OCI-M2 (cell line): ENCODE measurements at regions not wholly inside any gene's neighbourhood (a gene's known extent, or its start where the extent isn't known, plus 50 kb on each side); places are given as distances from the start of the nearest gene placed in this dataset.
"Not testable (repeated sequence)": the region's sequence is repeated elsewhere in the genome, so short reads cannot be mapped to it uniquely, and the experiment has no call there.

Source experiments
- DNase-seq: peaks from one replicate; lab custom pipeline; 2025; ENCODE audit not compliant: unreplicated experiment; lab: John Stamatoyannopoulos, UW

DNA sequence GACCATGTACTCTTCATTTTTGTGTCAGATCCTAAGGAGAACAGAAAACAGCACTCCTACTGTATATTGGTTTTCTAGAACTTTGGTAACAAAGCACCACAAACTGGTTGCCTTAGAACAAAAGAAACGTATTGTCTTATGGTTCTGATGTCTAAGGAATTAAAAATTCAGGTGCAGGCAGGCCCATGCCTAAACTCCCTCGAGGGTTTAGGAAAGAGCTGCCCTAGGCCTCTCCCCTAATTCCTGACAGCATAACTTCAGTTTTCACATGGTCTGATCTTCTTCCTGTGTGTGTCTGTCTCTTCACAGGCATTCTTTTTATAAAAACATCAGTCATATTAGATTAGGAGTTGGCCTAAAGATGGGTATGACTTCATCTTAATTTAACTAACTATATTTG lies 1093.6 kb downstream of the TECRL start:
- no peak for DNase-seq

DNA sequence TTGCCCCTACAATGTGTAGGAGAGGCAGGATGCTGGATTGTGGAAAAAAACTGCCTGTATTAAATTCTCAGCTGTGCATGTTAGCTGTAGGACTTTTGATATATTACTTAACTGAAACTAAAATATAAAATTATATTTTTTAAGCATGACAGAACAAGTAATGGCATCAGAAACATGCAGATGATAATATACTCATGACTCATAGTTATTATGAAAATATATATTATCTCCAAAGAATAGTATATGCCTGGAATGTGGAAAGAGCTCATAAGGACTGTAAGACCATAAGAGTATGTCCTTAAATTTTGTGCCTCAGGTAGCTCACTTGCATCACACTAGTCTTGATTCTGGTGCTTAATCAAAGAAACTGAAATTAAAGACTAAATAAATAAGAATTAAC lies 1100.6 kb downstream of the TECRL start:
- DNase-seq = no peak

DNA sequence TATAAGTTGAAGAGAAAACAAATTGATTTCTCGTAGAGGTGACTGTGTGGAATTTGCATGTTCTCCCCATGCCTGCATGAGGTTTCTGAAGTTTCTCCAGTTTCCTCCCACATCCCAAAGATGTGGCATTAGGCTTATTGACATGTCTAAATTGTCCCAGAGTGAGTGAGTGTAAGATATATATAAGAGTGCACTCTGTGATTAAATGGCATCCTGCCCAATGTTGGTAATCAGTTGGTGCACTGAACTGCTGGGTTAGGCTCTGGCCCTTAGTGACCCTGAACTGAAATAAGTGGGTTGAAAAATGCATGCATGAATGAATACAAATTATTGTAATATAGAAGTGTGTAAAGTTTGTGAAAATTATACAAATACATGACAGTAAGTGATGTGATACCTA lies 1106.5 kb downstream of the TECRL start:
- no peak for DNase-seq

DNA sequence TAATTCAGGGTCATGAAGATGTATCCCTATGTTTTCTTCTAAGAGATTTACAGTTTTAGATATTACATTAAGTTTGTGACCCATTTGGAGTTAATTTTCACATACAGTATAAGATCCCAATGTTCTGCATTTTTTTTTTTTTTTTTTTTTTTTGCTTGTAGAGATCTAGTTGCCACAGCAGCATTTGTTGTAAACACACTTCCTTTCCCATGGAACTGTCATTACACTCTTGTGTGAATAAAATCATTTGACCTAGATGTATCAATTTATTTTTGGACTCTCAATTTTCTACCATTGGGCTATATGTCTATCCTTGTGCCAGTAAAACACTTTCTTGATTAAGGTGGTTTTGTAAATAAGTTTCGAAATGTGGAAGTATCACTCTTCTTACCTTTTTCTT lies 1107.2 kb downstream of the TECRL start:
- no peak for DNase-seq

DNA sequence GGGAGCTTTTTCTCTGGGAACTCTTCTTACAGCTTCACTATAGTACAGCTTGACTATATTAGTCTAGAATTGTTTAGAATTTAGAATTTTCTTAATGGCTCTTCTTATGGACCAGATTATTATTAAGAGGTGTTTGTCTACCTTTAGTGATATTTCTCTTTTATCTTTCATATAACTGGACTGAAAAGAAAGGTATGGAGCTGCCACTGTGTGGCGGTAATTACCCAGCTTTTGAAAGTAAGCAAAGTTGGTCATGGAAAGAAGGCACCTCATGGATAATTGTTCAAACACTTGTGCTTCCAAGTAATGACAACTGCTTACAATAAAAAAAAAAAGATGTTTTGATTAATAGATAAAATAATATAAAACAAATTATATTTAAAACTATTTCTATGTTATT lies 1112.5 kb downstream of the TECRL start:
- no peak for DNase-seq

DNA sequence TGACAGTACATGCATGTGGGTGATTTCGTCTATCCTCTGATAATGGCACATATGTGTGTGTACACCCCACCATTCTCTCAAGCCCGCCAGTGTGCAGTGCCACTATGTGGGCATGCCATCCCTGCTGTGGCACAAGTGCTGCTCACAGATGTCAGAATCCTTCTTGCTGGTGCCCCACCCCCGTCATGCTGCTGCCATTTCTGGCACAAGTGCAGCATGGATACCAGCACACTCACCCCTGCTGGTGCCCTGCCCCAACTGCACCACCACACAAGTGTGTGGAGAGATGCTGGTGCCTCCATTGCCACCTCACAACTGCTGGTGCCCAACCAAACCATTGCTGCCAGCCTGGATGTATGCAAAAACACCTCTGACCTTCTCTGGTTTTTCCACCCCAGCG lies 1133.8 kb downstream of the TECRL start:
- DNase-seq = no peak

DNA sequence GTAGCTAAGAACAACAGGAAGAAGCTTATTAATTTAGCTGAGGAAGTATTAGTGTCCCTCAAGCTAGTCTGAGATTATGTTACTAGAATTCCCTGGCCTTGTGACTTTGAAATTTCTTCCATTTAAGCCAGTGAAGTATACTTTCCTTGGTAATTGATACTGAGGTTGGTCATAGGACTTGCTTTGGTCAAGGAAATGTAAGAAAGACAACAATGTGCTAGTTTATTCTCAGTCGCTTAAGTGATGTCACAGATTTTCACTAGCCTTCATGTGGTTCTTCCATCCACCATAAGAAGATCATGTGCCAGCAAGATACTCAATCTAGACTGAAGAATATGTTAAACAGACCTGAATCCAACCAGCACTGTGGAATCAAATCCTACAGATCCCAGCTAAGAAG lies 1140.1 kb downstream of the TECRL start:
- DNase-seq = no peak

DNA sequence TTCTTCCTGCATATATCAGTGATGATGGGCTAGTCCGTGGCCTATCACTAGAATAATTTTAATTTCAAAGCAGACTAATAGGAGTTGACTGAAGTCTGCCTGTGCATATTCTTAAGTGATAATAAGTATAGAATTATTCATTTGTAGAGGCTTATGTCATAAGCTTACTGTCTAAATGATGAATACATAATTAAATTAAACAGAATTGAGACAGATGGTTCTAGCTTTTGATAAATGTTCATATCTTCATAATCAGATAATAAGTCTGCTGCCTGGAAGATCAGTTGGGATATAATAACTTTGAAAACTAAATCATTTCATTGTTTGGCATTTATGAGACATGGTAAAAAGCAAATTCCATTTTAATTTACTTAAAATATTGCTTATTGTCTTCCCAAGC lies 1175.6 kb downstream of the TECRL start:
- DNase-seq = no peak

DNA sequence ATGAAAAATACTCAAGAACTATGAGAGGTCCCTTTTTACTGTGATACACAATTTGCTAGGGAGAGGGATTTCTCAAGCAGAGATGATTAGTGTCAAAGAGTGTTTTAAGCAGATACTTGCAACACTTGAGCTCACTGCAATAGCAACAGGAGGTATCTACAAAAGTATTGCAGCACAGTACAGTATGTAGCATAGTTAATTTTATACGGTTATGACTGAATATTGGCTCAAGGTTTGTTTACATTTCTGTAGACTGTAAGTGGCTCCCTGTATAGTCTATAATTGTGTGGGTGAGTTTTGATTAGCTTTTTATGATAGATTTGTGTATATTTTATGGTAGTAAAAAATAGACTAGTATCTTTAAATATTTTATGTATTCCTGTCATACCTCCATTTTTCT lies 1177.2 kb downstream of the TECRL start:
- DNase-seq = no peak

DNA sequence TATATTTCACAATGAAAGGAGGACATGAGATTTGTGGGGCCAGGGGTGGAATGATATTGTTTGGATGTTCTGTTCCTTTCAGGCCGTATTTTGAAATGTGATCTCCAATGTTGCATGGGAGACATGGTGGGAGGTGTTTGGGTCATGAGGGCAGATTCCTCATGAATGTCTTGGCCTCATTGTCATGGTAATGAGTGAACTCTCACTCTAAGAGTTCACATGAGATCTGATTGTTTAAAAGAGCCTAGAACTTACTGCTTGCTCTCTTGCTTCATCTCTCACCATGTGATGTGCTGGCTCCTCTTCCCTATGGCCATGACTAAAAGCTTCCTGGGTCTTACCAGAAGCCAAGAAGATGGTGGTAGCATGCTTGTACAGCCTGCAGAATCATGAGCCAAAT lies 1183.0 kb downstream of the TECRL start:
- DNase-seq = no peak

DNA sequence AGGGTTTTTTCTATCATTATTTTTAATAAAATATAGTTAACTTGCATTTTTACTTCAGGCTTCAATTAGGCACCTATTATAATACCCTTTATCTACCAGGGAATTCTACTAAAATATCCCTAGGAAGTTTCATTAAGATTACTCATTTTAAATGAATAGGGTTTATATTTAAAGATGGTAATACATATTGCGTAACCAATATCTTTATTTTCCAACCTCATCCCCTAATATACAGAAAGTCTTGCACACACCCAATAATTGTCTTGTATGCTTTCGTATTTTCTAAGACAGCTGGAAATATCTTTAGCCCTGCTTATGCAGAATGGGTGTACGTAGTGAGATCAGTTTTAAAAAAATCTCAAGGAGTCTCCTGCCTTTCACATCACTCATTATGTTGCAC lies 1186.8 kb downstream of the TECRL start:
- no peak for DNase-seq

DNA sequence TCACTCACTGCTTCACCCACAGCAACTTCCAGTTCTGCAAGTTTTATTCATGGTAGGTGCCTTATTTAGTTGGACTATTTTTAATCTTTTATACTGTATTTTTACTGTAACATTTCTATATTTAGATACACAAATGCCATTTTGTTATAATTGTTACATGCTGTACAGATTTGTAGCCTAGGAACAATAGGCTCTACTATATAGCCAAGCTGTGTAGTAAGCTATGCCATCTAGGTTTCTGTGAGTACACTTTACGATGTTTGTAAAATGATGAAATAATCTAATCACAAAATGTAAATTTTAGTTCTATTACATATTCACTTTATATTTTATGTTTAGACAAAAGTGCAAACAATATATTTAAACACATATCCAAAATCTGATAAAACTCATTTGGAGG lies 1187.8 kb downstream of the TECRL start:
- no peak for DNase-seq

DNA sequence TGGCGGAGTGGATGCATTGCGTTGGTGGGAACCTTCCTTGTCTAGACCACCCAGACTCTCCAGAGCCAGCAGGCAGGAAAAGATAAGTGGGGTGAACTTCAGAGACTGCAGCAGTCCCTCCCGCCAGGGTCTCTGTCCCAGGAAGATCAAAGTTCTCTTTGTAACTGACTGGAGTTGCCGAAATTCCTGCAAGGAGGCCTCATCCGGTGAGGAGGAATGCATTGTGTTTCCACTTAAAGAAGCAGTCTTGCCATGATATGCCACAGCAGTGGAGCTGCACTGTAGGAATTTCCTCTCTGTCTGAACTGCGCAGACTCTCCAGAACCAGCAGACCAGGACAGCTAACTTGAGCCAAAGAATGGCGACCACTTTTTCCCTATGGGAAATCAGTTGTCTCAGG lies 1190.4 kb downstream of the TECRL start:
- DNase-seq = no peak

DNA sequence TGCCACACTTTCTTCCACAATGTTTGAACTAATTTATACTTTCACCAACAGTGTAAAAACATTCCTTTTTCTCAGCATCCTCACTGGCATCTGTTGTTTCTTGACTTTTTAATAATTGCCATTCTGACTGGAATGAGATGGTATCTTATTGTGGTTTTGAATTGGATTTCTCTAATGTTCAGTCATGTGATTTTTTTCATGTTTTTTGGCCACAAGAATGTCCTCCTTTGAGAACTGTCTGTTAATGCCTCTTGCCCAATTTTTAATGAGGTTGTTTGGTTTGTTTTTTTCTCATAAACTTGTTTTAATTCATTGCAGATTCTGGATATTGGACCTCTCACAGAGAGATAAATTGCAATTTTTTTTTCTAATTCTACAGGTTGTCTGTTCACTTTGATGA lies 1195.2 kb downstream of the TECRL start:
- no peak for DNase-seq

DNA sequence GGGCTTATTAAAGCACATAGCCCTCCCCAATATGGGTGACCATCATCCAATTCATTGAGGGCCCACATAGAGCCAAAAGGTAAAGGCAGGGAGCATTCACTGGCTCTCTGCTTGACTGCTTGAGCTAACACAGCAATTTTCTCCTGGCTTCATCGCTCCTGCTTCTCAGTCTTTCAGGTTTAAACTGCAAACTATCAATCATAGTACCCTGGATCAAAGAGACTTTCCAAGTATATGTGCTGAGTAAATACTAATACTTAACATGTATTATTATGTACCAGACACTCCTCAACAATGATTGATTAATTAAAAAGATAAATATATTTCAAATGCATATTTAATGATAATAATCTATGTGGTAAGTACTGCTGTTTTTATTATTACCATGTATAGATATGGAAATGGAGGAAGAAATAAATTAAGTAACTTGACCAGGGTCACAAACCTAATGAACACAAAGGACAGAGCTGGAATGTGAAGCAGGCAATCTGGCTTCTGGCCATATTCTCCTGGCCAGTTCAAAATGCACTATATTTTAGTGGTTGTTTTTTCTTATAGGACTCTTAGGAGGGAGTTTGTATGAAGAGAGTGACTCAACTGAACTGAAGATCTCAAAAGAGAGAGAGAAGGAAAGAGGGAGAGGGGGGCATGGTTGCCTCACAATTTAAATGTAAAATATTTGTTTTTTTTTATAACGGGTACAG lies 1197.3 kb downstream of the TECRL start:
- DNase-seq = no peak

DNA sequence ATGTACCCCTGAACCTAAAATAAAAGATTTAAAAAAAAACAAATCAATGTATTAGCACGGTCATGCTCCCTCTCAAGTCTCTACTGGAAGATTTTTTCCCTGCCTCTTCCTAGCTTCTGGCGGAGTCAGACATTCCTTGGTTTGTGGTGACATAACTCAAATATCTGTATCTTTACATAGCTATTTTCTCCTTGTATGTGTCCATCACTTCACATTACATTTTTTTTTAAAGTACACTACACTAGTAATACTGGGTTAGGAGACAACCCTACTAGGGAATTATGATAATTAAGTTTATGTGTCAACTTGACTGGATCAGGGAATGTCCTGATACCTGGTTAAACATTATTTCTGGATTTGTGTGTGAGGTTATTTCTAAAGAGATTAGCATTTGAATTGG lies 1197.9 kb downstream of the TECRL start:
- no peak for DNase-seq

DNA sequence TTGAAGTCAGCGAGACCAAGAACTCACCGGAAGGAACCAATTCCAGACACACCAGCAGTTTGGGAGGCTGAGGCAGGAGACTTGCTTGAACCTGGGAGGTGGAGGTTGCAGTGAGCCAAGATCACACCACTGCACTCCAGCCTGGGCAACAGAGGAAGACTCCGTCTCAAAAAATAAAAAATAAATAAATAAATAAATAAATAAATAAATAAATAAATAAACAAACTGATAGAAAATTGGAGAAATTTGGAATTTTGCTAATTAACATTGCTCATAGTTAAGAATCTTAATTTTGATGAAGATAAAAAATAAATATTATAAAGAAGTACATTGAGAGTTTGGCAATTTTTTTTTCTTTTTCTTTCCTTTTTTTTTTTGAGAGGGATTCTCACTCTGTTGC lies 1216.2 kb downstream of the TECRL start:
- not testable (repeated sequence) for DNase-seq

DNA sequence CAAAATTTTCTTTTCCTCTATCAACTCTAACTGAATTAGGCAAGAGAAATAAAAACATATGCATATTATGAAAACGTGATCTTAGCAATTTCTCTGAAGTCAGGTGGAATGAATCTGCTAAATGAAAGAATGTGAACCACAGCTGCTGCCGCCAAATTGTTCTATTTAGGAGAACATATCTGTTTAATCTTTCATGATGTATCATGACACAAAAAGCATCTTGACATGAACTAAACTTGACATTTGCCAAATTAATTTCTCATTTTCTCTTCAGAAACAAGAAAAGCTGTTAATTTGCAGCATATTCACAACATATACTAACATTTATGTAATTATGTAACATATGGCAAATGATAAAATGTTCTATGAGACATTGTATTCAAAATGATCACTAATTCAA lies 1237.9 kb downstream of the TECRL start:
- DNase-seq = no peak

DNA sequence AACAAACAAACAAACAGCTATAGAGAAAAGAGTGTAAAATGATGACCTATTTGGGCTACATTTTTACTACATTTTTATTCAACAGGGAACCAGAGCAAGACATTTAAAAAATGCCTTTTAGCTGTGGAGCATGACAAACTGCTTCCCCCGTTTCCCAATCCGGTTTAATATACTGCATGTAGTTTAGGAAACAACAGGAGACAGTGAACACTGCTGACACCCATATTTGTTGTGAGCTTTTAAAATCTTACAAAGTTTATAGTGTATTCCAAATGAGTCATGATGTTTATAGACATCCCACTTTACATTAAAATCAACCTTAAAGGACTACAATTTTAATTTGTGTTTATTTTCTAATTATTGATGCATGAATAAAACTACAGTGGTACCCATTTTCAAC lies 1238.3 kb downstream of the TECRL start:
- no peak for DNase-seq

DNA sequence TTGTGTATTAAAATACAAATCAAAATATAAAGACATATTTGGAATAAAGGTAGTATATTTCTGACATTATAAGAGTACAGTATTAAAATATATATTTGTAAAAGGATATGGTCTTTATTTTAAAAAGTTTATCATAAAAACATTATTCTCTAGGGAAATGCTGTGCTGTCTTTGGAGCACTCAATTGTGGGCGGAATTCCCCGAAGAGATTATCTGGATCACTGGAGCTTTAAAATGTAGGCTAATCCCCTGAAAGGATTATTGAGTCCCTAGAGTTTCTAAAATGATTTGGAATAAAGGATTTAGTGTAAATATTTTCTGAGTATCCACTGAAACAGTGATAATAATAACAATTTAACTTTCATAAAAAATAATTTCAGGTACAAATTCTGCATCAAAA lies 1239.4 kb downstream of the TECRL start:
- no peak for DNase-seq

DNA sequence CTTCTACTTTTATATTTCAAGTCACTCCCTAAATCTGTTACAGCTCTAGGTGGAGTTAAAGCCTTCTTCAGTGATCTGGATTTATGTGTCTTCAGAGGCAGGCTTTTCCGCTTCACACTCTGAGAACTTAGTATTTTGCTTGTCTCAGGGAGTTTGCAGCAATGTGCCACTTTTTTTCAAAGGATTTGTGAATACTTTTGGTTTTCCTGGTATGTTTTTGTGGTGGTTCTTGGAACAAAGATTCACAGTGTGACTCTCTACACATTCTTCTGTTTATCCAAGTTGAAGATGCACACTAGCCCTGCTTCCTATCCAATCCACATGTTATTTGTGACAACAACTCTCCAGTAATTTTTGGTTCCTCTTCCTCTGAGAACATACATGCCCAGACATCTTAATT lies 1253.7 kb downstream of the TECRL start:
- no peak for DNase-seq

DNA sequence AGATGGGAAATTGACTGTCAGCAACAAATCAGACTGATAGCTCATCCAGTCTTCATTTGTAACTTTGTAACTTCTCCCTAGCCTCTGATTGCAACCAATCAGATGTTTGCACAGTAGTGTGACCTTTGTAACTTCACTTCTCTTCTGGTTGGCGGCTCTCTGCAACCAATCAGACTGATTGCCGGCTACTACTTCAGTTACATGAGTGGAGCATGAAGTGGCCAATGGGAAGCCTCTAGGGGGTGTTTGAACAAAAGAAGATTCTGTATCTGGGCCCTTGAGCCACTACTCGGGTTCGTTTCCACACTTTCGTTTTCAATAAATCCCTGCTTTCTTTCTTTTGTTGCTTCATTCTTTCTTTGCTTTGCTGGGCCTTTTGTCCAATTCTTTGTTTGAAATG lies 1285.8 kb downstream of the TECRL start:
- no peak for DNase-seq

DNA sequence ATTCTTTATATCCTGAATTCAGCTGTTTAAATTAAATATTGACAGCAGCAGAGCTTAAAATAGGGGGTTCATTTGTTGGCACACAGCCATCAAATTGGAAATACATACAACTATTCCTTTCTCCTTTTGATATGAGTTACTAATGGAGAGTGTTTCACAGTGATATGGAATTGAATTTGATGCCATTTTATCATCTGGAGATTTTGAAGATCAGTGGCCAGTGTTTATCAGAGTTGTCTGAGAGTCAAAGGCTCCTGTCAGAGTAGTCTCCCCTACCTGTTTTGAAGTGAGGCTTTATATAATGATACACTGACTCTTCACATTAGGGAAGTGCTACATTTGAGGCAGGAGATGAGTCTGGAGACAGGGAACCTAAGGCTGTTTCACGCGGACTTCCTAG lies 1286.3 kb downstream of the TECRL start:
- no peak for DNase-seq

DNA sequence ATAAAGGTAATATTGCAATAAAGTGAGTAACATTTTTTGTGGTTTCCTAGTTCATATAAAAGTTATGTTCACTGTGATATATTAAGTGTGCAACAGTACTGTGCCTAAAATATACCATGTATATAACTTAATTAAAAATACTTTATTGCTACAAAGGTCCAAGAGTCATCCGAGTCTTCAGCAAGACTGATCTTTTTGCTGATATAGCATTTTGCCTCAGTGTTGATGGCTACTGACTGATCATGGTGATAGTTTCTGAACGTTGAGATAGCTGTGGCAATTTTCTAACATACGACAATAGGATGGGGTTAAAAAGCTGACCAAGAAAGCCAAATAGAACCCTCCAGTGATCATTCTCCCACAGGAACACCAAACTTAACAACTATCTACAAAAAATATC lies 1302.7 kb downstream of the TECRL start:
- no peak for DNase-seq
